DMS 273 (cell line): ENCODE measurements at regions not wholly inside any gene's neighbourhood (a gene's known extent, or its start where the extent isn't known, plus 50 kb on each side); places are given as distances from the start of the nearest gene placed in this dataset.

Experiments
- DNase-seq: peaks from one replicate; lab custom pipeline; 2025; ENCODE audit not compliant: unreplicated experiment; lab: John Stamatoyannopoulos, UW

DNA sequence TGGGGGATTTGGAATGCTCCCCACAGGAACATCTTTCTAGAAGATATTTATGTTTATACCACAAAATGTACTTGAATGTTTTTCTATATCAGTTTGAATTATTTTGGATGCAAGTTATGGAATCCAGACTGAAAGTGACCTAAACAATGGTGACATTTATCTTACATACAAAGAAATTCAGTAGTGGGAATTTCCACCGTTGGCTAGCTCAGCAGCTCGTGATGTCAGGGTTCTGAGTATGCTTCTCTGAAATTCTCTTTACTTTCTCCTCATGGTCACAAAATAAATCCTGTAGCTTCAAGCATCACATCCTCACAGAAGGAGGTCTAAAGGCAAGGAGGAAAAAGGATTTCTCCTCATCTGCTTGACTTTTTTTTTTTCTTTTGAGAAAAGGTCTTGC lies 105.3 kb downstream of the AKAIN1 start:
- no peak for DNase-seq

DNA sequence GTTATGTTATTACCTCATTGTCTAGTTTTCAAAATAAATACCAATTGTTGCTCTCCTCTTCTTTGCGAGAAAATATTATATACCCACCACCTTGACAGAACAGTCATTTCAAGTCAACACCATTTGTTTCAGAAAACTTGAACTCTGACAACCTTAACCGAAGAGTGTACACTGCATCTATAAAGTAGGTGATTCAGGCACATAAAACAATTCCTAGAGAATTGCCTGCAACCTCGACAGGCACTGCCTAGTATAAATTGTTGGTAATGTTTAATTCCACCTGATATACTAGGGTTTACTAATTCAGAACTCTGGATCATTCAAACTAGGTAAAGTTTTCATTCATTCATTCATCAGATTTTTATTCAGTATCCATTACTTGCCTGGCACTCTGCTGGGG lies 121.8 kb downstream of the AKAIN1 start:
- no peak for DNase-seq

- peak; percentile 83 for DNase-seq
These were observed 123.8 kb downstream of the AKAIN1 start for GRCh38 chr18:5073026-5073944.

- DNase-seq: no peak
These were observed 128.2 kb downstream of the AKAIN1 start for GRCh38 chr18:5068851-5069250.

- DNase-seq: peak; percentile 53
These were observed 130.6 kb downstream of the AKAIN1 start for GRCh38 chr18:5066380-5066977.

- DNase-seq: no peak
These were observed 131.4 kb downstream of the AKAIN1 start for GRCh38 chr18:5065615-5066014.

DNA sequence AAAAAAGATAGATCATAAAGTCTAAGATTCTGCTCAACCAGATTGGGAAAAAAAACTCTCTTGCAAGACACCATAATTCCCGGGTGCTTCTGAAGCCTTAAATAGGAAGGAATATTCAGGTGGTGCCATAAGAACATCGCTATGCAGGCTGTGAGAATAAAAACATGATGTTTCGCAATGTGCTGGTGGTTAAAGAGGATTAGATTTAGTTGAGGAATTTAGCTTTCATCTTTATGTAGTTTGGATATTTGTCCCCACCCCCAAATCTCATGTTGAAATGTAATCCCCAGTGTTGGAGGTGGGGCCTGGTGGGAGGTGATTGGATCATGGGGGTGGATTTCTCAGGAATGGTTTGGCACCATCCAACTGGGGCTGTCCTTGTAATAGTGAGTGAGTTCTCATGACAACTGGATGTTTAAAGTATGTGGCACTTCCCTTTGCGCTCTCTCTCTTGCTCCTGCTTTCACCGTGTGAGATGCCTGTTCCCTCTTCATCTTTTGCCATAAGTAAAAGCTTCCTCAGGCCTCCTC lies 132.2 kb downstream of the AKAIN1 start:
- no peak for DNase-seq

- no peak for DNase-seq
These were observed 135.3 kb downstream of the AKAIN1 start for GRCh38 chr18:5061785-5062184.

- no peak for DNase-seq
These were observed 136.5 kb downstream of the AKAIN1 start for GRCh38 chr18:5060543-5060942.

DNA sequence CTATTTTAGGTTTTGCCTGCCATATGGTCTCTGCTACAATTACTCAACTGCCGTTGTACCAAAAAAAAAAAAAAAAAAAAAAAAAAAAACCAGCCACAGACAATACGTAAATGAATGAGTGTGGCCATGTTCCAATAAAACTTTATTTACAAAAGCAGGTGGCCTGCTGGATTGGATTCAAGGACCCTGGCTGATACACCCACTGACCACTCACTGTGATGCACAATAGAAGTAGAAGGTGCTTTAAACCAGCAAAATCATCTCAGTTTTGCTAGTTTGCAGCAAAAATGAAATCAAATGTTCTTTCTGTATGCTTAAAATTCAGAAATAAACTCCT lies 137.4 kb downstream of the AKAIN1 start:
- no peak for DNase-seq

GRCh38 chr18:5058768-5059695 lies 138.0 kb downstream of the AKAIN1 start:
- DNase-seq: peak; percentile 93

GRCh38 chr18:5057386-5058348 lies 139.4 kb downstream of the AKAIN1 start:
- DNase-seq: peak; percentile 93

GRCh38 chr18:5052491-5052890 lies 144.6 kb downstream of the AKAIN1 start:
- DNase-seq: peak; percentile 40

GRCh38 chr18:5051207-5051606 lies 145.8 kb downstream of the AKAIN1 start:
- DNase-seq: no peak

GRCh38 chr18:5049124-5049523 lies 147.9 kb downstream of the AKAIN1 start:
- DNase-seq: no peak

- no peak for DNase-seq
These were observed 156.6 kb downstream of the AKAIN1 start for GRCh38 chr18:5040476-5040875.

DNA sequence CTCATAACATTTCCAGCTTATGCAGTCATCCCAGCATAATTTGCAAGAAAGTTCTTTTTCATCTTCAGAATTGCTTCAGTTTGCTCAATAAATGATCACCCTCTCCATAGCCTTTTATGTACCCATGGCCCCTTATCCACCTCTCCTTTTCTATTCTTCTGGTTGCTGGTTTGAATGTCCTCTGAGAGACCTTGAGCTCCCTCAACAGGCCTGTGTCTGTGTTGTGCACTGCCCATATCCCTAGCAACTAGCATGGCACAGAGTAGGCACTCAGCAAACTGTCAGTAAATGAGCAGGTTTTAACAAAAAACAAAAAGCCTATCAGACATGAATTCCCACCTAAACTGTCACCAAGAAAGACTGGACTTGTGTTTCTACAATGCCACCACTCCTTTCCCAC lies 160.5 kb downstream of the AKAIN1 start:
- peak; percentile 34 for DNase-seq

- DNase-seq: no peak
These were observed 165.8 kb downstream of the AKAIN1 start for GRCh38 chr18:5031216-5031615.

- peak; percentile 84 for DNase-seq
These were observed 166.4 kb downstream of the AKAIN1 start for GRCh38 chr18:5030636-5031035.

DNA sequence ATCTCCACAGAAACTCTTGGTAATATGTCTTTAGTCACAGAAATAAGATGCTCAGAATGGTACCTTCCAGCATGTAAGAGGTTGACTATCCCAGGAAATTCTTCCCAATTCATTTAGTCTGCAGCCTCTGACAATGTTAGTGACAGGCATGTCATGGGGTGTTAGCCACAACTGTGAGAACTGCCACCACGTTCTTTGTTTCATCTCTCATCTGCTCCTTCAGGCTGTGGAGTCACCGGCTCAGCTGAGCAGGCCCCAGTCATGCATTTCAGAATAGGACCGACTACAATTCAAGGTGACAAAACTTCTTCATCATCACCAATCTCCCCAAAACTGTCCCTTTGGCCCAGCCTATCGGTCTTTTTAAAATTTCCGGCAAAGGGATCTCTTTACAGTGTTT lies 167.5 kb downstream of the AKAIN1 start:
- DNase-seq: no peak
